ENCODE measurements at regions not wholly inside any gene's neighbourhood (a gene's known extent, or its start where the extent isn't known, plus 50 kb on each side); places are given as distances from the start of the nearest gene placed in this dataset.

GRCh38 chr9:73347720-73348119 is 196.1 kb downstream of the ANXA1 start:
- H3K9me3 ChIP-seq (ENCODE audit: control extremely low read depth in 1 of 3, control insufficient read depth in 2 of 3, insufficient read depth in 1 of 3, low read length in 2 of 3), result no peaks in the 10 kb centered on the region

GRCh38 chr9:73348471-73348870 is 196.8 kb downstream of the ANXA1 start:
- H2AFZ ChIP-seq (ENCODE audit: insufficient read depth, low read depth, low read length, poor library complexity, severe bottlenecking), result no peak overlapping the region
- H3K9me3 ChIP-seq (ENCODE audit: control extremely low read depth in 1 of 3, control insufficient read depth in 2 of 3, insufficient read depth in 1 of 3, low read length in 2 of 3), result no peaks in the 10 kb centered on the region
- H4K20me1 ChIP-seq (ENCODE audit: control insufficient read depth, insufficient read depth, low read length, poor library complexity, severe bottlenecking), result no peaks in the 10 kb centered on the region
- no peak for ATAC-seq (ENCODE audit: low read depth)
- intact Hi-C loops (cut with micrococcal nuclease), result no loop called here
- ChIA-PET POLR2A (no interaction called here), CTCF (no interaction called here)
- TF ChIP-seq EZH2 (IDR thresholded peaks at IDR 0.05; ENCODE audit: borderline replicate concordance, insufficient read depth, low read depth, low read length, poor library complexity, severe bottlenecking), result no peak
- no peak overlapping the region for H3K27ac ChIP-seq (ENCODE audit: low read length in 2 of 2)
- H3K27me3 ChIP-seq (replicated peaks in 1 of 4; ENCODE audit: control extremely low read depth in 1 of 4, control insufficient read depth in 3 of 4, insufficient read depth in 4 of 4, low read length in 3 of 4), result no peaks in the 10 kb centered on the region
- Mint-ChIP-seq H3K9me3 (ENCODE audit: insufficient read depth) (no peaks in the 10 kb centered on the region), H3K4me3 (no peak overlapping the region), H3K27ac (no peak overlapping the region), H3K27me3 (no peaks in the 10 kb centered on the region), H3K4me1 (no peaks in the 10 kb centered on the region)
- no peak overlapping the region for H3K9ac ChIP-seq (ENCODE audit: low read length)
- no peaks in the 10 kb centered on the region for H3K4me1 ChIP-seq (ENCODE audit: control insufficient read depth in 2 of 2, insufficient read depth in 2 of 2, low read length in 2 of 2)
- no peak overlapping the region for H3K4me2 ChIP-seq (replicated peaks; ENCODE audit: low read depth, low read length, poor library complexity, severe bottlenecking)
- H3K79me2 ChIP-seq (ENCODE audit: control insufficient read depth, insufficient read depth, low read length), result no peaks in the 10 kb centered on the region
- no peaks in the 10 kb centered on the region for H3K36me3 ChIP-seq (replicated peaks in 1 of 2; ENCODE audit: control extremely low read depth in 1 of 2, control insufficient read depth in 1 of 2, extremely low read depth in 1 of 2, insufficient read depth in 2 of 2, low read length in 1 of 2)
- H3K4me3 ChIP-seq (ENCODE audit: control extremely low read depth in 1 of 5, extremely low read depth in 1 of 5, insufficient read depth in 1 of 5, low read depth in 2 of 5, low read length in 4 of 5), result no peak overlapping the region
- DNase-seq, result no peak

More at GRCh38 chr9:73347720-73348119, 196.1 kb downstream of the ANXA1 start:
- CTCF ChIA-PET, result no interaction called here
- Histone ChIP-seq H3K9ac (ENCODE audit: low read length) (no peak overlapping the region), H2AFZ (ENCODE audit: insufficient read depth, low read depth, low read length, poor library complexity, severe bottlenecking) (no peak overlapping the region), H3K4me2 (replicated peaks; ENCODE audit: low read depth, low read length, poor library complexity, severe bottlenecking) (no peak overlapping the region), H3K27me3 (replicated peaks in 1 of 4; ENCODE audit: control extremely low read depth in 1 of 4, control insufficient read depth in 3 of 4, insufficient read depth in 4 of 4, low read length in 3 of 4) (no peaks in the 10 kb centered on the region), H3K27ac (ENCODE audit: low read length in 2 of 2) (no peak overlapping the region), H3K79me2 (ENCODE audit: control insufficient read depth, insufficient read depth, low read length) (no peaks in the 10 kb centered on the region), H4K20me1 (ENCODE audit: control insufficient read depth, insufficient read depth, low read length, poor library complexity, severe bottlenecking) (no peaks in the 10 kb centered on the region), H3K36me3 (replicated peaks in 1 of 2; ENCODE audit: control extremely low read depth in 1 of 2, control insufficient read depth in 1 of 2, extremely low read depth in 1 of 2, insufficient read depth in 2 of 2, low read length in 1 of 2) (no peaks in the 10 kb centered on the region), H3K4me3 (ENCODE audit: control extremely low read depth in 1 of 5, extremely low read depth in 1 of 5, insufficient read depth in 1 of 5, low read depth in 2 of 5, low read length in 4 of 5) (no peak overlapping the region), H3K4me1 (ENCODE audit: control insufficient read depth in 2 of 2, insufficient read depth in 2 of 2, low read length in 2 of 2) (no peaks in the 10 kb centered on the region)
- TF ChIP-seq CTCF (IDR thresholded peaks at IDR 0.05) (no peak), EZH2 (IDR thresholded peaks at IDR 0.05; ENCODE audit: borderline replicate concordance, insufficient read depth, low read depth, low read length, poor library complexity, severe bottlenecking) (no peak)
- no peaks in the 10 kb centered on the region for H3K4me1 Mint-ChIP-seq
- H3K9me3 Mint-ChIP-seq (ENCODE audit: insufficient read depth), result no peaks in the 10 kb centered on the region
- intact Hi-C loops (cut with micrococcal nuclease), result no loop called here
- H3K27ac Mint-ChIP-seq, result no peak overlapping the region
- no peak overlapping the region for H3K4me3 Mint-ChIP-seq
- no CpG with 5 or more reads among the region's 1 CpG for WGBS (ENCODE audit: insufficient coverage)
- no peaks in the 10 kb centered on the region for H3K27me3 Mint-ChIP-seq
- ATAC-seq (ENCODE audit: low read depth) (no peak), DNase-seq (no peak)
- POLR2A ChIA-PET, result no interaction called here
